Inflammatory macrophage (primary cell): ENCODE measurements at regions not wholly inside any gene's neighbourhood (a gene's known extent, or its start where the extent isn't known, plus 50 kb on each side); places are given as distances from the start of the nearest gene placed in this dataset.

Experiments used
- DNase-seq, 2 donors: peaks; one replicate each; pipeline ENCODE4 v3.0.0-alpha.2; 2020 to 2022

- DNase-seq: no peak
These were observed 92.7 kb downstream of the GADD45G start for GRCh38 chr9:89697553-89697952.

- DNase-seq: no peak
These were observed 93.7 kb downstream of the GADD45G start for GRCh38 chr9:89698411-89699005.

- no peak for DNase-seq
These were observed 94.8 kb downstream of the GADD45G start for GRCh38 chr9:89699646-89700045.

- peak; percentile 77 to 92 for DNase-seq
These were observed 96.5 kb downstream of the GADD45G start for GRCh38 chr9:89701221-89701798.

GRCh38 chr9:89702401-89702800, 97.6 kb downstream of the GADD45G start:
- no peak for DNase-seq

- DNase-seq: no peak
These were observed 100.8 kb downstream of the GADD45G start for GRCh38 chr9:89705651-89706050.

GRCh38 chr9:89706086-89706485, 101.3 kb downstream of the GADD45G start:
- peak; percentile 35 to 52 for DNase-seq

GRCh38 chr9:89706731-89707191, 101.9 kb downstream of the GADD45G start:
- DNase-seq: no peak

GRCh38 chr9:89710697-89711096, 105.9 kb downstream of the GADD45G start:
- DNase-seq: peak; percentile 87 to 93

GRCh38 chr9:89711866-89712265, 107.1 kb downstream of the GADD45G start:
- no peak for DNase-seq

- no peak for DNase-seq
These were observed 107.5 kb downstream of the GADD45G start for GRCh38 chr9:89712283-89712682.

- peak; percentile 82 to 89 for DNase-seq
These were observed 109.5 kb downstream of the GADD45G start for GRCh38 chr9:89714321-89714720.

- no peak for DNase-seq
These were observed 110.6 kb downstream of the GADD45G start for GRCh38 chr9:89715318-89715858.

GRCh38 chr9:89715881-89716280, 111.1 kb downstream of the GADD45G start:
- DNase-seq: peak in 1 of 2 donors; percentile 18

- DNase-seq: peak in 1 of 2 donors; percentile 28
These were observed 111.7 kb downstream of the GADD45G start for GRCh38 chr9:89716559-89716958.

- DNase-seq: no peak
These were observed 113.4 kb downstream of the GADD45G start for GRCh38 chr9:89718176-89718575.

- DNase-seq: peak; percentile 53 to 64
These were observed 113.8 kb downstream of the GADD45G start for GRCh38 chr9:89718651-89719050.

- DNase-seq: no peak
These were observed 114.4 kb downstream of the GADD45G start for GRCh38 chr9:89719202-89719601.

- DNase-seq: peak; percentile 20
These were observed 115.9 kb downstream of the GADD45G start for GRCh38 chr9:89720696-89721175.

GRCh38 chr9:89721176-89721700, 116.4 kb downstream of the GADD45G start:
- DNase-seq: peak; percentile 79 to 81

GRCh38 chr9:89721971-89722530, 117.2 kb downstream of the GADD45G start:
- peak in 1 of 2 donors; percentile 45 for DNase-seq

- no peak for DNase-seq
These were observed 117.9 kb downstream of the GADD45G start for GRCh38 chr9:89722712-89723111.

GRCh38 chr9:89723469-89724100, 118.8 kb downstream of the GADD45G start:
- DNase-seq: no peak
